GM23338 (cell line): ENCODE measurements at regions not wholly inside any gene's neighbourhood (a gene's known extent, or its start where the extent isn't known, plus 50 kb on each side); places are given as distances from the start of the nearest gene placed in this dataset.

ENCODE experiments used
- ATAC-seq: fragments of 200-7000 bp; cut with Tn5 transposase; 3 replicates; pipeline ENCODE4 v1.9.1; 2020
- DNase-seq: peaks from one replicate; pipeline ENCODE4 v3.0.0-alpha.2; 2015; ENCODE audit warnings: low spot score
- H2AFZ ChIP-seq: fragments of 200-600 bp; sonication (generic); 2 replicates; pipeline ENCODE4 v1.8.0; 2016; ENCODE audit warnings: antibody characterized with exemption, mild to moderate bottlenecking, moderate library complexity
- H3F3A ChIP-seq: fragments of 200-600 bp; sonication (generic); replicated peaks from 2 replicates; pipeline ENCODE4 v1.8.0; 2017; ENCODE audit warnings: antibody characterized with exemption, mixed run types, low read depth
- H3K27ac ChIP-seq: fragments of 200-600 bp; sonication (generic); 2 replicates; pipeline ENCODE4 v1.6.1; 2016; ENCODE audit warnings: low read depth
- H3K27me3 ChIP-seq: fragments of 200-600 bp; sonication (generic); 2 replicates; pipeline ENCODE4 v1.8.0; 2016; ENCODE audit warnings: mild to moderate bottlenecking, mixed run types, moderate library complexity; ENCODE audit not compliant: insufficient read depth
- H3K36me3 ChIP-seq: fragments of 200-600 bp; sonication (generic); 2 replicates; pipeline ENCODE4 v1.8.0; 2016; ENCODE audit warnings: mild to moderate bottlenecking; ENCODE audit not compliant: insufficient read depth
- H3K4me1 ChIP-seq: fragments of 200-600 bp; sonication (generic); 2 replicates; pipeline ENCODE4 v1.8.0; 2016; ENCODE audit warnings: mild to moderate bottlenecking, moderate library complexity; ENCODE audit not compliant: insufficient read depth
- H3K4me2 ChIP-seq: fragments of 200-600 bp; sonication (generic); 2 replicates; pipeline ENCODE4 v1.7.1; 2017; ENCODE audit warnings: mixed run types
- H3K4me3 ChIP-seq: fragments of 200-600 bp; sonication (generic); 2 replicates; pipeline ENCODE4 v1.6.1; 2016; ENCODE audit warnings: mixed run types
- H3K79me2 ChIP-seq: fragments of 200-600 bp; sonication (generic); replicated peaks from 2 replicates; pipeline ENCODE4 v1.8.0; 2017; ENCODE audit warnings: mild to moderate bottlenecking; ENCODE audit not compliant: insufficient read depth
- H3K9me2 ChIP-seq: fragments of 200-600 bp; sonication (generic); 2 replicates; pipeline ENCODE4 v1.8.0; 2017; ENCODE audit not compliant: insufficient read depth
- H4K20me1 ChIP-seq: fragments of 200-600 bp; sonication (generic); replicated peaks from 2 replicates; pipeline ENCODE4 v1.8.0; 2017; ENCODE audit warnings: mild to moderate bottlenecking; ENCODE audit not compliant: insufficient read depth
- H3K27ac Mint-ChIP-seq: 2 replicates; pipeline ENCODE4 v1.8.0; 2020; ENCODE audit warnings: inconsistent platforms, mild to moderate bottlenecking, moderate library complexity, mixed read lengths
- H3K27me3 Mint-ChIP-seq: 3 replicates; pipeline ENCODE4 v1.8.0; 2022; ENCODE audit warnings: low read depth, mild to moderate bottlenecking, moderate library complexity, mixed read lengths, inconsistent platforms; ENCODE audit not compliant: insufficient read depth, poor library complexity
- H3K36me3 Mint-ChIP-seq: 3 replicates; pipeline ENCODE4 v1.8.0; 2021; ENCODE audit warnings: low read depth, mild to moderate bottlenecking, inconsistent platforms, moderate library complexity, mixed read lengths
- H3K4me1 Mint-ChIP-seq: 3 replicates; pipeline ENCODE4 v1.8.0; 2020; ENCODE audit warnings: mild to moderate bottlenecking, inconsistent platforms, mixed read lengths
- H3K4me3 Mint-ChIP-seq: 3 replicates; pipeline ENCODE4 v1.8.0; 2021; ENCODE audit warnings: moderate library complexity, mild to moderate bottlenecking, inconsistent platforms, mixed read lengths
- H3K9me3 Mint-ChIP-seq: 3 replicates; pipeline ENCODE4 v1.8.0; 2020; ENCODE audit warnings: moderate library complexity, mild to moderate bottlenecking, inconsistent platforms, mixed read lengths
- CTCF ChIP-seq, 2 experiments: fragments of 200-600 bp in 1 of 2; sonication (generic) in 1 of 2; conservative IDR thresholded peaks; 2 replicates each; pipeline versions ENCODE4 v1.5.1 to v1.6.1; 2016 to 2017; ENCODE audit warnings: antibody characterized with exemption in 2 of 2, low read depth in 2 of 2, mild to moderate bottlenecking in 2 of 2, moderate library complexity in 1 of 2
- ETS1 ChIP-seq: IDR thresholded peaks from 2 replicates; pipeline ENCODE4 v1.6.1; 2016; ENCODE audit warnings: antibody characterized with exemption
- EZH2phosphoT487 ChIP-seq: fragments of 200-600 bp; sonication (generic); IDR thresholded peaks from one replicate; pipeline ENCODE4 v1.8.1; 2018; ENCODE audit warnings: antibody characterized with exemption; ENCODE audit not compliant: unreplicated experiment
- JUNB ChIP-seq: IDR thresholded peaks from one replicate; pipeline ENCODE4 v1.6.1; 2016; ENCODE audit warnings: antibody characterized with exemption; ENCODE audit not compliant: unreplicated experiment
- NANOG ChIP-seq: IDR thresholded peaks from 2 replicates; pipeline ENCODE4 v1.6.1; 2016; ENCODE audit warnings: antibody characterized with exemption, borderline replicate concordance
- POLR2AphosphoS5 ChIP-seq: IDR thresholded peaks from 2 replicates; pipeline ENCODE4 v1.6.1; 2016; ENCODE audit warnings: antibody characterized with exemption, low read depth
- REST ChIP-seq: IDR thresholded peaks from one replicate; pipeline ENCODE4 v1.6.1; 2018; ENCODE audit warnings: antibody characterized with exemption; ENCODE audit not compliant: unreplicated experiment
- ZNF114 ChIP-seq: fragments of 250-450 bp; sonication (Bioruptor Pico); IDR thresholded peaks from 2 replicates; pipeline ENCODE4 v1.5.0; 2020; ENCODE audit warnings: mild to moderate bottlenecking, moderate library complexity
- ZNF462 ChIP-seq: fragments of 250-450 bp; sonication (Bioruptor Pico); IDR thresholded peaks from 2 replicates; pipeline ENCODE4 v1.5.0; 2020; ENCODE audit warnings: mild to moderate bottlenecking, moderate library complexity

GRCh38 chr7:398888-399287 lies 108.9 kb downstream of the FOXL3 start (continued):
- TF ChIP-seq ZNF462 (CRISPR knock-in tag) (no peak), POLR2AphosphoS5 (no peak), JUNB (no peak), ZNF114 (CRISPR knock-in tag) (no peak), CTCF (conservative IDR thresholded peaks at IDR 0.05; ENCODE audit: low read depth in 2 of 2) (no peak), EZH2phosphoT487 (no peak), NANOG (no peak)

- Histone ChIP-seq H3K36me3 (no peaks in the 10 kb centered on the region; the same call in 1 of the 2 replicates), H3K27ac (no peak overlapping the region), H3K79me2 (no peaks in the 10 kb centered on the region), H3K4me3 (no peak overlapping the region), H2AFZ (no peak overlapping the region), H3F3A (no peaks in the 10 kb centered on the region), H4K20me1 (no peaks in the 10 kb centered on the region), H3K9me2 (no peaks in the 10 kb centered on the region), H3K27me3 (0 out of 2 replicates have a peak, but pooled peaks cover 2% of the 10 kb centered on the region), H3K4me1 (no peaks in the 10 kb centered on the region), H3K4me2 (no peak overlapping the region)
- peaks cover 28% of the 10 kb centered on the region for H3K36me3 Mint-ChIP-seq
- peaks cover 57% of the 10 kb centered on the region for H3K9me3 Mint-ChIP-seq
- peaks cover 8% of the 10 kb centered on the region for H3K27me3 Mint-ChIP-seq
- ATAC-seq = no peak
- peaks cover 1% of the 10 kb centered on the region; the same call in 2 of the 3 replicates for H3K4me1 Mint-ChIP-seq
- H3K27ac Mint-ChIP-seq = no peak overlapping the region
- no peak overlapping the region for H3K4me3 Mint-ChIP-seq
- no peak for DNase-seq
- TF ChIP-seq CTCF (conservative IDR thresholded peaks at IDR 0.05; ENCODE audit: low read depth in 2 of 2) = no peak
- TF ChIP-seq ZNF114 (CRISPR knock-in tag) = no peak
- TF ChIP-seq EZH2phosphoT487 = no peak
- no peak for TF ChIP-seq ETS1
- TF ChIP-seq JUNB = no peak
- TF ChIP-seq REST = no peak
Measured at GRCh38 chr7:400901-401485, 111.0 kb downstream of the FOXL3 start.
